NCI-H146 treated with DMSO at 0.1 percent for 48 hours (cell line): ENCODE measurements at regions not wholly inside any gene's neighbourhood (a gene's known extent, or its start where the extent isn't known, plus 50 kb on each side); places are given as distances from the start of the nearest gene placed in this dataset.

Experiments
- DNase-seq: peaks from one replicate; lab custom pipeline; 2025; ENCODE audit not compliant: unreplicated experiment; lab: John Stamatoyannopoulos, UW

DNA sequence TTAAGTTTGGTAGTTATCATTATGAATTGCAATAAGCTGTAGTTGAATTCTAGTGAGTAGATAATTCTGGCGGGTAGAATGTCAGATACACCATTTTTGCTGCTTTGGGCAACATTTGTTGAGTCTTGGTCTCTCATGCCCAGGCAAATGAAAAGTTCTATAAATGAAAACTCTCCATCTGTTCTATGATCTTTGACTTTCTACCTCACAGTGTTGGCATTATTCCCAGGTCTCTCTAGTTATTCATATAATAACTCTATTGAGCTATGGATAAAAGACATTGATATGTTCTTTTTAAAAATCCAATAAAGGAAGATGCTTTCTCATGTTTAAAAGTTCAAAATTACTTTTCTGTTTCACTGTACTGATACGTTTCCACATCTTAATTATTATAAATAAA is 415.3 kb upstream of the SEMA3D start:
- DNase-seq = no peak

DNA sequence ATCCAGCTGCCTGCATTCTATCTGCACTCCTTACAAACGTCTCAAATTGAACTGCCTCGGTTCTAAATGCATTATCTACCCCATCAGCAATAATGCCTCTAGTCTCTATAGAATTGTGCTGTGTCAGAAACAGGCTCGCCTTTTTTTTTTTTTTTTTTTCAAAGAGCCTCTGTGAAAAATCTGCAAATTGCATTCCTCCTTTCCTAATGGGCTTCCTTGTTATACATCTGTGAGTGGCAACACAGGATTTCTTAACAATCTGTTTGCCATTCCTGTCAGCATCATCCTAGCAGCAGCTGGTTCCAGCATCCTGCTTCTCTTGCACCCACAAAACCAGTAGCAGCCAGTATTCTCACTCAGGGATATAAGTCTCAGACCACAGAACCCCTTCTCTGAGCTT is 413.5 kb upstream of the SEMA3D start:
- no peak for DNase-seq

DNA sequence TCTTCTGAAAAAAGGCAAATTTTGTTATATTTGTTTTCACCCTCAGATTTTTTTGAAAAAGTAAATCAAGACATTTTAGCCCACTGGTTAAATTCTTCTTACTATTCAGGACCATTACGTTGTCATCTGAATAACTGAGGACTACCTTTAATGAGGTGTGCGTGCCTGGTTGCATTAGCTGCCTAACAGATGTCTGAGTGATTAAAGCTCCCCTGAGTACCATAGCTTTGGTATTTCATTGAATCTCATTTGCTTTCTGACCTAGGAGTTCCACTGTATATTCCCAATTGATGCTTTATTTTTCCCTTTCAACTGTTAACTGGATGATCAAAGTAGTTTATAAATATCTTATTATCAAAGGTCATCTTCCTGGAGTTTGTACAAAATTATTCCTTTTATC is 410.0 kb upstream of the SEMA3D start:
- no peak for DNase-seq

DNA sequence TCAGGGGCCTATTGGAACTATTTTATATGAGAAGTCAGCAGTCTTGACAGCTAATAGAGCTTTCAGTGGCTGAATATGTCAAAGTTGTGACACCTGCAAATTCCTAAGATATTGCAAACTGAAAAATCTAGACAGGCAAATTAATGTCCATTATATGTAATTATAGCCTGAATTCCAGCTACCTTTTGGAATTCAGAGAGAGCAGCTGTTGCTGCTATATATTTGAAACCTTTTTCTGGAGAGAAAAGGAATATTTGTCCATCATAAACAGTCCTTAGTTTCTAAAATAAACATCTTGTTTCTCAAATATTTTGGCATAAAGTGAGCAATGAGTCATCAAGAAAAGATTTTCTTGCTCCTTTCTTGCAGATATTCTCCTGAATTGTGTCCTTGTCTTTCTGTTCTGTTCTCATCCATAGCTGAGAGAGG is 408.9 kb upstream of the SEMA3D start:
- DNase-seq = no peak

DNA sequence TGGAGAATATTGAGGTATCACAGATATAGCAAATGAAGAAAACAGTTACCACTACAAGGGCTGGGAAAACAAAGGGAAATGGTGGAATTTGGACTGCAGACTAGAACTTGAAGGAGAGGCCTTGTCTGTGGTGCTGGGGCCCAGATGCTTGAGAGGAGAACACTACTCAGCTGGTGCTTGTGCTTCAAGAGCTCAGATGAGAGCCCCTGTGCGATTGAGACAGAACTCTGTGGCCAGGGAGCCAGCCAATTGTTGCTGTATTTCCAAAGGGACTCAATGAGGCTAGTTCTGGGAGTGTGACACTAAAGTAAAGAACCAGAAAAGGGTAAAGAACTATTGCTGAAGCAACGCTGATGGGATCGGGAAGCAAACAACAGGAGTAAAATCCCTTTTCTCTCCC is 406.5 kb upstream of the SEMA3D start:
- DNase-seq = no peak

DNA sequence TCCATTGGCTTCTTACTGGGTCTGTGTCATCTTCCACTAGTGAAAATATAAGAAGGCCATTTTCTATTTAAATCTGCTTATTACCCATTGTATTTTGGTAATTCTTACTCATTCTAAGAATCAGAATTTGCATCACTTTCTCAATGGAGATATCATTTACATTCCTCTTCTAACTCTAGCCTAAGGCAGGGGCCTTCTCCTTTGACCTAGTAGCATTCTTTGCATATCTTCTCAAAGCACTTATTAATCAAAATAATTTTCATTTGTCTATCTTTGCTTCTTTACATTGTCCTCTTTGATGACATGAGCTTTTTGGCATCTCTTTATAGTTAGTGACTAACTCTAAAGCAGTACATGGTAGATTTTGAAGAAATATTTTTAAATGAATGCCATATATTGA is 400.9 kb upstream of the SEMA3D start:
- DNase-seq = no peak

DNA sequence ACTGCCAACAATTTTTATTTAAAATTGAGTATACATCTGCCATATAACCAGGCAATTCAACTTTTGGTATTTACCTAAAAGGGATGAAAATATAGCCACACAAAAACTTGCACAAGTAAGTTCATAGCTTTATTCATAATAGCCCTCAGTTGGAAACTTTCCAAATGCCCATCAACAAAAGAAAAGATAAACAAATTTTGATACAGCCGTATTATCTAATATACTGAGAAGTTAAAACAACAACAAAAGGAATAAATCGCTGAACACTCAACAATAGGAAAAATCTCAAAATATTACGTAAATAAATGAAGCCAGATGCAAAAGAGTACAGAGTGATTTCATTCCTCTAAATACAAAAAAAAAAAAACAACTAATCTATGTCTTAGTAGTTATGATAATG is 399.2 kb upstream of the SEMA3D start:
- DNase-seq = no peak

DNA sequence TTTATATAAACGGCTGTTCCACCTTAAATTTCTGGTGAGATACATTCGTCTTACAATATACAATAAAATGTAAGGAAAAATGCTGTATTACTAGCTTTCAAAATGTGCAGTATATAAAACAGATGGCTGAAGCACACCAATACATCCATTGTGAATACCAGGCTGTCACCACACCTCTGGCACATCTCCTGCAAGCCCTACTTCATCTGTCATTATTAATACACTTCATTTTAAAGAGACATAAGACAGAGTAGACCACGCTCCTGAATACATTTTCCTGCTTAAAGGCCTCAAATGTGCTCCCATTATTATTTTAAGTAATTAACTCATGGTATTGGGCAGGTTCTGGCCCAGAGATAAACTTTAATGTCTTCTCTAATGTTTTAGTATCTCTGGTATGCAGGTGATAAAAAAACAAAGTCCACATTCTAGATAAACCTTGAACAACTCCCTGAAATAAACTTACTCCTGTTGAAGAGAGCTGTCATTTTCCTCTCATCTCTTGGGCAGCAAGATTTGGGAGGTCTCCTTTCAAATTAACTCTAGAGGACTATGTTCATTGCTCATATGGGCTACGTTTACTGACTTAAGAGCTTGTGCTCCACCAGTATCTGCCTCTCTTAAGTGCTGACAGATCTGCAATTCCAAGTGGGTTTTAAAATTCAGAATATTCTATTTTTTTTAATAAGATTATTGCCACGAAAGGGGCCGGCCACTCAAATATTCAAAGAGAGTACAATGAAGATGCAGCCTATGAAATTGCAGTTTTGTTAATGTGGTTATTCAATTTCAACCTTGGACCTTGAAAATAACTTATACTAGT is 396.5 kb upstream of the SEMA3D start:
- DNase-seq = no peak

DNA sequence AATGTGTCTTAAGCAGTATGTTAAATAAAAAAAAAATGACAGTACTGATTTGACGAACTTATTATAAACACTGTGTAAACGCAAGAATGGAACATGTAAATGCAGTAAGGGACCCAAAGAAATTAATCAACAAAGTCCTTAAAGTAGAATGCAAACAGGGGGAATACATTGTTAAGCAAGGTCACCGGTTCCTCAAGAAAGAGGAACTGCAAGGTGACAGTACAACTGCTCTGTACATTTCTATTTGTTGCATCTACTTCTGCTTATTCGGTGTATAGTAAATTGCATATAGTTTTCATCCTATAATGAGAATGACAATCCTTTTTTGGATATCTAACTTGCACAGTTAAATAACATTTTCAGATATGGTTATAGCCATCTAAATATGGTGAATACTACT is 387.0 kb upstream of the SEMA3D start:
- DNase-seq = no peak

DNA sequence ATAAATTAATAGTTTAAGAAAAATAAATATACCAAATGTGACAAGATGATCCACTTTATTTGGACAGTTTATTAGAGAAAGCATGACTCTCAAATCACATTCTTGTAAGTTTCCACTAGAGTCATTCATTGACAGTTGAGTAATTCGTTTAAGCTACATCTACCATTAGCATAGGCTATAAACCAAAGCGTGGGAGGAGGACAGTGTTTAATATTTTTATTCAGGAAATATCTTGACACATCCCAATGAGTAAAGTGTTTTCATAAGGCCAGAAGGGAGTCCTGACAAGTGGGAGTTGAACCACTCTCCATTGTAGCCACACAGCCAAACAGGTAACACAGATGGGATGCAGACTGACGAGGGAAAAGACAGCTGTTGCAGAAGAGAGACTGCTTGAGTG is 386.5 kb upstream of the SEMA3D start:
- no peak for DNase-seq

DNA sequence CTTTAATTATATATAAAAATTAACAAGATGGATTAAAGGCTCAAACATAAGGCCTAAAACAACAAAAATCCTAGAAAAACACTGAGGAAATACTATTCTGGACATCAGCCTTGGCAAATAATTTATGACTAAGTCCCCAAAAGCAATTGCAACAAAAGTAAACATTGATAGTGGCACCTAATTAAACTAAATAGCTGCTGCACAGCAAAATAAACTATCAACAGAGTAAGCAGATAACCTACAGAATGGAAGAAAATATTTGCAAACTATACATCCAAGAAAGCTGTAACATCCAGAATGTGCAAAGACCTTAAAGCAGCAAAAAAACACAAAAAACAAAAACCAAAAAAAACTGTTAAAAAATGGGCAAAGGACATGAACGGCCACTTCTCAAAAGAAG is 384.0 kb upstream of the SEMA3D start:
- no peak for DNase-seq

DNA sequence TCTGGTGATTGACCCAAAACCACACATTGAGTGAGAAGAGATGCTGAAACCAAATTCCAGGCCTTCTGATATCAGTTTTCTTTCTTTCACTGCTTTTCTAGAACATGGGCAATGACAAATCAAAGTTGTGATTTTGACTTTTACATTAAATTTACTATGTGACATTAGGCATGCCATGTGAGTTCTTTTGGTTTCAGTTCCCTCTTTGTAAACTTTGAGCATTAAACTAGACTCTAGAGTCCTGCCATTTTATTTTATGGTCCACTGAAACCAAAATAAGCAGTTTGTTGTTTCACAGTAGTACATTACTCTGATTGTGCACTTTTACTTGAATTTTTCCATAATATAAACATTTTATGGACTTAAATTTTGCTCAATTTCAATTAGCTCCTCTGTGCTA is 381.1 kb upstream of the SEMA3D start:
- DNase-seq = no peak

DNA sequence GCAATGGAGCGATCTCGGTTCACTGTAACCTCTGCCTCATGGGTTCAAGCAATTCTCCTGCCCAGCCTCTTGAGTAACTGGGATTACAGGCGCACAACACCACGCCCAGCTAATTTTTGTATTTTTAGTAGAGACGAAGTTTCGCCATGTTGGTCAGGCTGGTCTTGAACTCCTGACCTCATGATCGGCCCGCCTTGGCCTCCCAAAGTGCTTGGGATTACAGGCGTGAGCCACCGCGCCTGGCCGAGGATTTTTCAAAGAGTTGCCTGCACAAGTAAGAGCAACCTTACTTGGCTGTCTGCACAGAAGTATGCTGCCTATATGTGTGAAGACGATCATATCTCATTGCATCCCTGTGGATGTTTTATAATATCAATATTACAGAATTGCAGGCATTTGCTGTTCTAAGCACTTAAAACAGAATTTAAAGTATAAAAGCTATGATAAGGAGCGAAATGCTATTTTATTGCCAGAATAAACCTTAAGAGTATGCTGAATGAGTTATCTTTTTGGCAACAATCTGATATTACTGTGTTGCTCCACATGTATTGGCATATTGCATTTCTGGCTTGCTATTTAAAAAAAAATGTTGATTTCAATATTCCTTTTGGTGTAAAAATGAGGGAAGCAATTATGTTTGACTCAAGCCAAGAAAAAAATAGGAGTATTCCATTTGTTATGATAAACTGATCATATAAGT is 379.4 kb upstream of the SEMA3D start:
- DNase-seq = no peak

DNA sequence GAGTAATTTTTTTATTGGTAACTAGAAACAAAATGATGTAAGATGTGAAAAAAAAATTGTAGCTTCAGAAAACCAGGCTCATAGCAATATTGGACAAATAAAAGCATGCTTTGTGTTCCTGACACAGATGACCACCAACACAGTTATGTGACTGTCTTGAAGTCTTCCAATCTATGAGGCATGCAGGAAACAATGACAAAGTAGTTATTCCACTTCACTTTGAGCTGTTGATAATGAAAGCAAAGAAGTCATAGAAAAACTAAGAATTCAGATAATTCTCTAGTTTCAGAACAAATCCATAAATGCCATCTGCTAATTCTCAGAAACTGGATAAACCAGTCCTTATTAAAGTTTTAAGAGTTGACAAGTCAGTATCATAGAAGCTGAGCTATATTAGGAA is 378.4 kb upstream of the SEMA3D start:
- no peak for DNase-seq

DNA sequence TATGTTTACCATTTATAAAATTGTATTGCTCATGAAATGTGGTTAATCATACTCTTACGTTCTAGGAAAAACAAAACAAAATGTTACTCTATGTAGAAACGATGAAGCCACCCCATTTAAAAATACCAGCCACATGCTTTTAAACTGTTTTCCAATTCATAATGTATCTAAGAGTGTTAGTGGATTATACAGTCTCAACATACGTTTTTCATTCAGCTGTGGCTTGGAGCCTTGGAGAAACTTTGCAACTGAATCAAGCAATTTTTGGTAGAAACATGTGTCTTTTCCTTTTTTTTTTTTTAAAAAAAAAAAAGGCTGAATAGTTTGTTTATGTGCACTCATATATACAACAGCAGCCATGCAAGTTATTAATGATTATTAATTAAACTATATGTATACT is 378.0 kb upstream of the SEMA3D start:
- DNase-seq = no peak

DNA sequence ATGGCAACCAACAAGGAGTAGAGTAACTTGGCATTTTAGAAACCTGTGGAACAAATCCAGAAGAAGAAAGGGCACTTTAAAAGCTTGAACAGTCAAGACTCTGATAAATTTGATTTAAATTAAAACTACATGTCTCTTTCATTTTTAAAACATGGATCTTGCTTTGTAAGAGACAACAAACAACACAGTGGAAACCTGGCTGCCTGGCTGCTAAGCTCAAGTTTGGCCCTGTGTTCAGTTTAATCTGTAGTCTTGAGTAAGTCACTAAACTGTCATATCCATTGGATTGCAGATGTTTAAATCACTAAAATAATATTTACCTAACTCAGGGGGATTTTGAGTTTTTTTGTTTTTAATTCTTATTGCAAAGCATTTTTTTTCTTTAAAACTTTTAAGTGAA is 374.9 kb upstream of the SEMA3D start:
- no peak for DNase-seq

DNA sequence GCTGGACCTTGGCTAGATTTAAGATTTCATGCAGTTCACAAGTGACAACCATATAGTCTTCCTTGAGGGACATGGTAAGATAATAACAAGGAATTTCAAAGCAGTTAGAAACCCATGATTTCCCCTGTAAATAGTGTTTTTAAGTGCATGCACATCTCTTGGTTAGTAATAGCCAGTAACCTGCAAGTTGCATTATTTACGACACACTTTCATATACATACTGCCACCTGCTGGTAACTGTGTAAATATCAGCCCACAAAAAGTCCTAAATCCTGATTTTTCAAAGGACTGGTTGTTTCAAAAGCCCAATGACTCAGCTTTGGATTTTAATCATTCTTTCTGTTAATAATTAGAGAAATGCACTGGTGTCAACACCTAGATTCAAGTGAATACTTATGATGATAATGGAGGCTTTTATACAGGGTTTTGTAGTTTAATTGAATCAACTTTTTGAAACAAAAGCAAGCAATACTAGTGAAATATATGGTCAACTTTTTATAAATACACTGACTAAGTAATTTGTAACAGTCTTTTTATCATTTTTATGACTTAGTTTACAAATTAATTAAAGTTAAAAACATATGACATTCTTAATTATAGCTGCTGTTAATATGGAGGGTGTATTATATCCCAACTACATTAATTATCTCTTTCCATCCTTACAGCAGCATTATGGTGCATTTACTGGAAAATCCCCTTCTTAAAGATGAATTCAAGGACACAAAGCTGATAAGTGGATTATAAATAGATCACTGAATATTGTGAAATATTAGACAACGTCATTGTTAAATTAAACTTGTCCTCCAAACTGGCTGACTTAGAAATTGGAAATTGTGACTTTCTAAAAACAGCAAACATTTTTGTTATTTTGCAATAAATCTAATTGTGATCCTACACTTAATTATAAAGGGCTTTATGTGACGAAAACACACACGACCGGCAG is 367.7 kb upstream of the SEMA3D start:
- peak; percentile 26 for DNase-seq

DNA sequence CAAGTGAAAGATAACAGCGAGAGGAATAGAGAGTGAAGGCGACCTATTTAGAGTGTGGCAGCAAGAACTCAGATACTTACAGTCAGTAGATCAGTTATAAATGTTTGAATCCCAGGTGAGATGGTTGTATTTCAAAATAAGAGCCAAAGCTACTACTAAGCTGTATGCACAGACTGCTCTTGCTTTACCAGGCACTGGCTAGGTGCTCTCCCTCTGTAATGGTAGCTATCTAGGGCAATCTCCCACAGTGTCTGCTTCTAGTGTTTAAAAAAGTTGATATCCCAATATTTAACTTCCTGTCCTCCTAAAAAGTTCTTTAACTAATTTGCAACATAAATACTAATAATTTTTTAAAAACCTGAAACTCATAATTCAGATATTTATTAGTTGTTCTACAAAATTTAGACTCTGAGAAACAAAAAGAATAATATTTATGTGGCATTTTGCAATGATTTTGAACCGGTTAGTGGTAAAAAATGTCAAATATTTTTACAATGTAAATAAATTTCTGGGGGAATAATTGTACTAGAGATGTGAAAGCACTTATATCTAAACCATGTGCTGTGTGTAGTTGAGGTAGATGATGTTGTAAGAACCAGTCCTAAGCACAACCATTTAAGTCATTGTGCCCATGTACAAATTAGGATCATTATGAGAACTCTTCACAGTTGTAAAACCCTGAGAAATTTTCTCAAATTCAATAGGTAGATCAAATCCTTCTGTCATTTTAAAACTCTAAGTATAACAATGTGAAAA is 349.3 kb upstream of the SEMA3D start:
- no peak for DNase-seq

DNA sequence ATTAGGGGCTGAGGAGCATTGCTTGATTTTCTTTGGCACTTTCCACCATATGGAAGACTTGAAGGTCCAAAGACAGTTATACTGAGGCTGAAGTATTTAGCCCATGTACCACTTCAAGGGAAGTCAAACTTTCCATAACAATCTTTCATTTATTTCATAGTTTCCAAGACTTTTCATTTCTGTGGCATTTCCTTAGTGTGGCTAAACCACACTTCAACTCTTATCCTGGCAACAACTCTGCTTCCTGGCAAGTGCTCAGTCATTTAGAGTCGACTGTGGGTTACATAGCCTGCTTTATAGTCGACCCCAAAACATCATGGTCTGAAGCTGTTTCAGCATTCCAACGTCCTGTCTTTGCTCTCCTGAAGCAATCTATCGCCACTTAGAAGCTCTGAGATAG is 343.0 kb upstream of the SEMA3D start:
- DNase-seq = no peak

DNA sequence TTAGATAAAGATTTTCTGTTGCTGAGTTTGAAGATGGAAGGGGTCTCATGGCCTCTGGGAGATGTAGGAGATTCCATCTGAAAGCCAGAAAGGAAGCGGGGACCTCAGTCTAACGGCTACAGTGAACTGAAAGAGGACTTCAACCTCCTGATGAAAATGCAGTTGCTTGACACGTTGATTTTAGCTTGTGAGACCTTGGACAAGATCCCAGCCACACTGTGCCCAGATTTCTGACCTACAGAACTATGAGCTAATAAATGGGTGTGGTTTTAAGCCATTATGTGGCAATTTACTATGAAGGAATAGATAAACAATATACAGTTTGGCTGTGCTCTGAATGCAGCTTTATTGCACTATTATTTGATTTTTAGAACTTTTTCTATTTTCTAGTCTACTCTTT is 342.3 kb upstream of the SEMA3D start:
- DNase-seq = no peak

DNA sequence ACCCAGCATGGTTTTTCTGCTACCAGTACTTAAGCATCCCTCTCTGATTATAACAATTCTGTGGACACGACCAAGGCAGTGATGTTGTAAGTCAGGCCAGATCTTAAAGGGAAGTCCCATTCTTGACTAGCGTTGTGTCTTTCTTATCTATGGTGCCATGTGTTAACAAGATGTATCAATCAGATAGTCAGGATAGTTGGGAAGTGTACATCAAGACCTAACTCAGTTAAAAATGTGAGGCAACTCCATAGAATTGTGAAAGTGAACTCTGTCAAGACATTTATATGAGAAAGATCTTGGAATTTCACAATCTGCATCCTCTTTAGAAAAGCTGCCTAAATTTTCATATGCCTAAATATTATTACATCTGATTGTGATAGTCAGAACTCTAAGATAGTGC is 341.7 kb upstream of the SEMA3D start:
- no peak for DNase-seq
